ENCODE measurements at regions not wholly inside any gene's neighbourhood (a gene's known extent, or its start where the extent isn't known, plus 50 kb on each side); places are given as distances from the start of the nearest gene placed in this dataset.

DNA sequence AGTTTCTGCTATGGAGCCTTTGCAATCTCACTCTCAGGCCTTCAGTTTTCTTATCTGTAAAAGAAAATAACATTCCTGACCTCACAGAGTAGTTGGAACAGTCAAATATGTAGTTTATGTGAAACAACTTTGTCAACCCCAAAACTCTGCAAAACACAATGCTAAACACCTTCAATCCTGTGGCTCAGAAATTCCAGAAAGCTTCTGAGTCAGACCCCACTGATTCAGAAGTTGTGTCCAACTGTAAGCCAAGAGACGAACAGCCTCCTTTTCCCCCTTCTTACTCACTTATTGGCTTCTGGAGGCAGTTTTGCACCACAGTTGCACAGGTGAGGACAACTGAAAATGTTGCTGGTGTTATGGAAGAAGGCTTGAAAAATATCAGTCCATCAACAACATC is 52.9 kb downstream of the TMSB4Y start:
- no peaks in the 10 kb centered on the region for H3K36me3 Mint-ChIP-seq
- no peaks in the 10 kb centered on the region for H3K4me1 Mint-ChIP-seq
- no peak overlapping the region for H3K4me3 Mint-ChIP-seq
- ATAC-seq (peak; percentile 61), DNase-seq (ENCODE audit: low spot score in 2 of 2) (no peak)
- no peaks in the 10 kb centered on the region for H3K9me3 Mint-ChIP-seq
- H3K27ac Mint-ChIP-seq = no peak overlapping the region

GRCh38 chrY:13766040-13766439 is 62.3 kb downstream of the TMSB4Y start:
- no peak overlapping the region for H3K27ac Mint-ChIP-seq
- no peaks in the 10 kb centered on the region for H3K9me3 Mint-ChIP-seq
- DNase-seq (ENCODE audit: low spot score in 2 of 2) (no peak), ATAC-seq (no peak)
- no peaks in the 10 kb centered on the region for H3K4me1 Mint-ChIP-seq
- H3K36me3 Mint-ChIP-seq = no peaks in the 10 kb centered on the region
- H3K4me3 Mint-ChIP-seq = no peak overlapping the region

DNA sequence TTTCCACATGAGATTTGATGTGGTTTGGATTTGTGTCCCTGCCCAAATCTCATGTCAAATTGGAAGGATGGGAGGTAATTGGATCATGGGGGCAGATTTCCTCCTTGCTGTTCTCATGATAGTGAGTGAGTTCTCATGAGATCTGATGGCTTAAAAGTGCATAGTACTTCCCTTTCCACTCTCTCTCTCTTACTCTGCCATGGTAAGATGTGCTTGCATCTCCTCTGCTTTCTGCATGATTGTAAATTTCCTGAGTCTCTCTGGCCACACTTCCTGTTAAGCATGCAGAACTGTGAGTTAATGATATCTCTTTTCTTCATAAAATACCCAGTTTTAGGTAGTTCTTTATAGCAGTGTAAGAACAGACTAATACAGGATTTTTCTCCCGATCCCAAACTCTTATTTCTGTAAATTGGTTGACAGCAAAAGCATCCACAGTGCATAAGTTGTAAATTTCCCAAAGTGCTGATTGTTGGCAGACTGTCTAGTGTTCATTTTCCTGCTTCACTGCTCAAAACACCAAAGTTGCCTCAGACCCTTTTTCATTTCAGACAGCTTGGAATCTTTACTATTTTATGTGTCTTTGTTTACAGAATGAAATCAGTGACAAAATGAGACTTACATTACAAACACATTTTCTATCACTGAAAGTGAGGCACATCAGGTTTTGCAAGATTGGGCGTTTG is 86.6 kb downstream of the TMSB4Y start:
- Mint-ChIP-seq H3K4me3 (no peak overlapping the region), H3K9me3 (peaks cover 5% of the 10 kb centered on the region), H3K36me3 (no peaks in the 10 kb centered on the region), H3K27ac (no peak overlapping the region), H3K4me1 (peaks cover 6% of the 10 kb centered on the region)
- ATAC-seq (no peak), DNase-seq (ENCODE audit: low spot score in 2 of 2) (no peak)

DNA sequence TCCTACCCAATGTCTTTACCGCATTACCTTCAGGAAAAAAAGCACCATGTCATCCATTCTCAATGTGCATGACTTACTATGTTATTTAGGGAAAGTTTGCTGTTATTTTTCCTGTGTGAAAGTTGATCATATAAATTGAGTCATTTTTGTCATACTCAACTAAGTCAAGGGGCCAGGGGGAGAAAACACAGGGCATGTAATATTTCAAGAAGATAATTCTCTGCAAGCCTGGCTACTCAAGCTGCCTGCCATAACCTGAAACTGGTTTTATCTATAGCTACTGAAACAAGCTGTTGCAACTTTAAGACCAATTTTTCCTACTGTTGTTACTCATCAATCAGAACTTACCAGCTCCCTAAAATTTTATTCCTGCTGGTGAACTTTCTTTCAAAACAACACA is 91.4 kb downstream of the TMSB4Y start:
- H3K9me3 Mint-ChIP-seq = peaks cover 2% of the 10 kb centered on the region
- ATAC-seq (no peak), DNase-seq (ENCODE audit: low spot score in 2 of 2) (no peak)
- no peaks in the 10 kb centered on the region for H3K36me3 Mint-ChIP-seq
- peaks cover 3% of the 10 kb centered on the region for H3K4me1 Mint-ChIP-seq
- H3K4me3 Mint-ChIP-seq = no peak overlapping the region
- no peak overlapping the region for H3K27ac Mint-ChIP-seq

DNA sequence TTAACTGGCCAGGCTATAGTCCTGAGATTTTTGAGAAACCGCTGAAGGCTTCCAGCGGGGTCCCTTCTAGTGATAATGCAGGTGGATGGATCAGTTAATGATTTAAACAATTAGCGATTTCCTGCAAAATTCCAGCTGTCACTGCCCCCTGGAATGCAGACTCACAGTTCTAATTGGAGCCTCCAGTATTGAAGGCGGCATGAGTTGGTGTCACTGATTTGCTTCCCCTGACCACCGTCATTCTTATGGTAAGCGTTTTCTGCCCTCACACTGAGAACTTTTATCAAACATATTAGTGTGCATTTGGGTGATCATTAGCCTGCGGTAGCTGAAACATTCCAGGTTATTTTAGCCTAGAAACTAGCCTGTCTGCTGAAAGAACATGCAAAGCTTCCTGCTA is 99.1 kb downstream of the TMSB4Y start:
- H3K4me1 Mint-ChIP-seq = no peaks in the 10 kb centered on the region
- H3K36me3 Mint-ChIP-seq = no peaks in the 10 kb centered on the region
- no peaks in the 10 kb centered on the region for H3K9me3 Mint-ChIP-seq
- no peak overlapping the region for H3K27ac Mint-ChIP-seq
- H3K4me3 Mint-ChIP-seq = no peak overlapping the region
- DNase-seq (ENCODE audit: low spot score in 2 of 2) (no peak), ATAC-seq (no peak)

GRCh38 chrY:13803424-13803823 is 99.7 kb downstream of the TMSB4Y start:
- Mint-ChIP-seq H3K4me1 (no peaks in the 10 kb centered on the region), H3K36me3 (no peaks in the 10 kb centered on the region), H3K4me3 (no peak overlapping the region), H3K9me3 (no peaks in the 10 kb centered on the region), H3K27ac (no peak overlapping the region)
- ATAC-seq (no peak), DNase-seq (ENCODE audit: low spot score in 2 of 2) (no peak)

GRCh38 chrY:13804124-13805056 is 100.7 kb downstream of the TMSB4Y start:
- no peak for DNase-seq (ENCODE audit: low spot score in 2 of 2)
- H3K4me3 Mint-ChIP-seq = no peak overlapping the region
- no peak overlapping the region for H3K27ac Mint-ChIP-seq
- no peaks in the 10 kb centered on the region for H3K4me1 Mint-ChIP-seq
- no peak for ATAC-seq
- H3K36me3 Mint-ChIP-seq = no peaks in the 10 kb centered on the region
- no peaks in the 10 kb centered on the region for H3K9me3 Mint-ChIP-seq

DNA sequence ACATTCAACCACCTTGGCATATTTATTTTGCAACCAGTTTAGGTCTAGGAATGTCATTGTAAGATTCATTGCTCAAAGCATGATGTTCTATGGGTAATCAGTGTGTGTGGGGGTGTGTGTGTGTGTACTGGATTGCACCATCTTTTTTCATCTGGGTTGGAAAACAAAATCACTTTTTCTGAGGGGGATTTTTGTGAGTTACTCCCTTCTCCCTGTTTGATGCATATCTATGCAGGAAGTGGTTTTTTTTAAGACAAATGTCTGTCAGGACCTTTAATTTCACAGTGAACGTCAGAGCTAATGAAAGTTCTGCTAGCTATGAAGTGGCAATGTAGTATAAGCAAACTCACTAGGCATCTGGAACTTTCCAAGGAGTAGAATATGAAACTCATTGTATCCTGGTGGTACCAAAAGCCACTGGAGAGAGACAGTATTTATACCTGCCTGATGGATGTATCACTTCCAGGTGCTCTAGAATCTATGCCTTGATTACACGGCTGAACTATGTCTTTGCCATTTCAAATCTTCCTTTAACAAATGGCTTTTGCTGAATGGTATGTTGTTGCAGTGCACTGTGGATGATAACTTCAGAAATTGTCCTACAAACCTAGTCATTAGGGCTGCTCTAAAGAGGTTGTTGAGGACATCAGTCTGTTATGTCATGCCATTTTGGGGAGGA is 101.5 kb downstream of the TMSB4Y start:
- H3K27ac Mint-ChIP-seq = no peak overlapping the region
- no peaks in the 10 kb centered on the region for H3K9me3 Mint-ChIP-seq
- DNase-seq (ENCODE audit: low spot score in 2 of 2) (no peak), ATAC-seq (peak; percentile 24)
- no peak overlapping the region for H3K4me3 Mint-ChIP-seq
- H3K4me1 Mint-ChIP-seq = no peaks in the 10 kb centered on the region
- no peaks in the 10 kb centered on the region for H3K36me3 Mint-ChIP-seq

GRCh38 chrY:13805736-13806067 is 102.0 kb downstream of the TMSB4Y start:
- no peak overlapping the region for H3K27ac Mint-ChIP-seq
- H3K9me3 Mint-ChIP-seq = no peaks in the 10 kb centered on the region
- ATAC-seq (no peak), DNase-seq (ENCODE audit: low spot score in 2 of 2) (no peak)
- no peak overlapping the region for H3K4me3 Mint-ChIP-seq
- H3K36me3 Mint-ChIP-seq = no peaks in the 10 kb centered on the region
- H3K4me1 Mint-ChIP-seq = no peaks in the 10 kb centered on the region

DNA sequence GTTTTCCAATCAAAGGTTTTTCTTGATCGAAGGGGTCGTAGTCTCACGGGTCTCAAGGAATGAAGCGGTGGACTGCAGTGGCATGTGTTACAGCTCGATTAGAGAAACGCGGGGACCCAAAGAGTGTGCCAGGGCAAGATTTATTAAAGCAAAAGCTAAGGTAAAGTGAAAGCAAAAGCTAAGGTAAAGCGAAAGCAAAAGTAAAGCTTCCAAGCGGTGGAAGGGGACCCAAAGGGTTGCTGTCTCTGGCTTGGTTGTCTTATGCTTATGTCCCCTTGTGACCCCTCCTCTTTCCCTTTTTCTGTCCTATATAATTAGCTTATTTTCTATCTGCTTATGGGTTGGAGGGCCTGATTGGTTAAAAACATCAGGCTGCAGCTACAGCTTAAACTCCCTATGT is 126.4 kb downstream of the TMSB4Y start:
- H3K36me3 Mint-ChIP-seq = no peaks in the 10 kb centered on the region
- H3K9me3 Mint-ChIP-seq = peaks cover 6% of the 10 kb centered on the region
- DNase-seq (ENCODE audit: low spot score in 2 of 2) (no peak), ATAC-seq (no peak)
- no peak overlapping the region for H3K27ac Mint-ChIP-seq
- no peak overlapping the region for H3K4me3 Mint-ChIP-seq
- H3K4me1 Mint-ChIP-seq = peaks cover 11% of the 10 kb centered on the region

- Mint-ChIP-seq H3K36me3 (no peaks in the 10 kb centered on the region), H3K9me3 (peaks cover 9% of the 10 kb centered on the region), H3K4me3 (no peak overlapping the region), H3K27ac (no peak overlapping the region), H3K4me1 (no peaks in the 10 kb centered on the region)
- DNase-seq (ENCODE audit: low spot score in 2 of 2) (no peak), ATAC-seq (no peak)
Measured at GRCh38 chrY:13844411-13844810, 140.7 kb downstream of the TMSB4Y start.

DNA sequence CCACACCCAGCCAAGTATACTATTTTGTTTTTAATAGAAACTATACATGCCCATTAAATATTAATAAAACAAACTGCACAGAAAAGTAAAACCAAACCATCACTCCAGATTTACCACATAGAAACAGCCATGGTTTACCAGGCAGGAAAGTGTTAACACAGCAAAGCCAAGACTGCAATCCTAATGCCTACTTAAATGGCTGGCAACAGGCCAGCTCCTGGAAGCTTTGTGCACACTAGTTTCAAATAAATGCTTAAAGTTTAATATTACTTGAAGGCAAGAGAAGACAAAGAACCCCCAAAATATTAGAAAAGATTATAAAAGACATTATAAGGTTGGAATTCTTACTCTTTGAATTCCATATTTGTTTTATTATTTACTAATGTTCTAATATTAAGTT is 141.0 kb downstream of the VCY start:
- H3K9me3 Mint-ChIP-seq = peaks cover 9% of the 10 kb centered on the region
- DNase-seq (ENCODE audit: low spot score in 2 of 2) = no peak
- H3K27ac Mint-ChIP-seq = no peak overlapping the region
- H3K4me3 Mint-ChIP-seq = no peak overlapping the region
- no peak for ATAC-seq
- no peaks in the 10 kb centered on the region for H3K4me1 Mint-ChIP-seq
- no peaks in the 10 kb centered on the region for H3K36me3 Mint-ChIP-seq

DNA sequence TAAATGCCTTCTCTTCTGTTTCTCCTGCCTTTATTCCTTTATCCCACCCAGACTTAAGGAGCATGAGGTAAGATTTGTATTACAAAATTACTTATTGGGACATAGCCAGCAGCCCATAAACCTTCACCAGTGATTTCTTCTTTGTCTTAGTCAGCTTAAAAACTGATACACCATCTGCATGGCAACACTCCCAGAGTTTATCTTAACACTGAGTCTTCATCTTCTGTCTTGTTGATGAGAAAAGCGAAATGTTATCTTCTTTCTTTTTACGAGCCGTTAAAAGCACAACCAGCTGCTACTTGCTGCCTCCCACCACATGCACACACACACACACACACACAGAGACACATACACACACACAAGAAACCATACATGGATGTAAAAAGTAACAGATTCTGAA is 116.7 kb downstream of the VCY start:
- H3K36me3 Mint-ChIP-seq = no peaks in the 10 kb centered on the region
- H3K4me1 Mint-ChIP-seq = no peaks in the 10 kb centered on the region
- H3K9me3 Mint-ChIP-seq = no peaks in the 10 kb centered on the region
- ATAC-seq (no peak), DNase-seq (ENCODE audit: low spot score in 2 of 2) (no peak)
- no peak overlapping the region for H3K4me3 Mint-ChIP-seq
- no peak overlapping the region for H3K27ac Mint-ChIP-seq

- Mint-ChIP-seq H3K4me1 (no peaks in the 10 kb centered on the region), H3K27ac (no peak overlapping the region), H3K4me3 (no peak overlapping the region), H3K9me3 (peaks cover 4% of the 10 kb centered on the region), H3K36me3 (no peaks in the 10 kb centered on the region)
- ATAC-seq (no peak), DNase-seq (ENCODE audit: low spot score in 2 of 2) (no peak)
Measured at GRCh38 chrY:13871426-13871825, 114.8 kb downstream of the VCY start.

DNA sequence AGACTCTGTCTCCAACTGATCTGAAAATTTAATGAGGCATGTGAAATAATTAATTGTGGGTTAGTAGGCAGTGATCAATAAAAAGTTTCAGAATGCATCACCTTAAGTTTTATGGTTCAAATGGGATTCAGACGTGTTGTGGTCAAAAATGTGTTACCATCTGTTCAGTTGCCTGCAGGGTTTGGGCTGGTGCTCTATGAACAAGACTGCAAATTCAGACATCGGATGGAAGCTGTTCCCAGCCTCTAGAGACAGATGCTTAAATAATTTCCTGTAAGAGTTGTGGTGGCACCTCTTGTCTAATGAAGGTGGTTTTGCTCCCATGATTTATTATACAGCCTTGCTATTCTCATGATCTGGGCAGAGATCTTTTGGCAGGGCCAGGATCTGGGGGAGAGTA is 113.6 kb downstream of the VCY start:
- Mint-ChIP-seq H3K27ac (no peak overlapping the region), H3K36me3 (no peaks in the 10 kb centered on the region)
- no peak for ATAC-seq

GRCh38 chrY:13878506-13878905 is 107.8 kb downstream of the VCY start:
- no peak overlapping the region for H3K27ac Mint-ChIP-seq
- no peaks in the 10 kb centered on the region for H3K4me1 Mint-ChIP-seq
- ATAC-seq = no peak

More for the DNA sequence above, 113.6 kb downstream of the VCY start:
- no peaks in the 10 kb centered on the region for H3K4me1 Mint-ChIP-seq
- no peak overlapping the region for H3K4me3 Mint-ChIP-seq
- peaks cover 4% of the 10 kb centered on the region for H3K9me3 Mint-ChIP-seq
- no peak for DNase-seq (ENCODE audit: low spot score in 2 of 2)

More at GRCh38 chrY:13878506-13878905, 107.8 kb downstream of the VCY start:
- H3K36me3 Mint-ChIP-seq = no peaks in the 10 kb centered on the region
- peaks cover 4% of the 10 kb centered on the region for H3K9me3 Mint-ChIP-seq
- no peak overlapping the region for H3K4me3 Mint-ChIP-seq
- DNase-seq (ENCODE audit: low spot score in 2 of 2) = no peak

All from stimulated activated effector memory CD8-positive, alpha-beta T cell treated with anti-CD3 and anti-CD28 coated beads, Interleukin-12 subunit alpha, Interleukin-12 subunit beta, amount 100 ng/mL, for 72 hours (primary cell).